ENCODE measurements at regions not wholly inside any gene's neighbourhood (a gene's known extent, or its start where the extent isn't known, plus 50 kb on each side); places are given as distances from the start of the nearest gene placed in this dataset.

GRCh38 chr12:30106204-30106965 lies 322.6 kb upstream of the TMTC1 start:
- no peak for DNase-seq (ENCODE audit: low read depth)
- no peak overlapping the region for H3K4me3 ChIP-seq (ENCODE audit: low read depth, low read length)
- TF ChIP-seq, protein P1, sequence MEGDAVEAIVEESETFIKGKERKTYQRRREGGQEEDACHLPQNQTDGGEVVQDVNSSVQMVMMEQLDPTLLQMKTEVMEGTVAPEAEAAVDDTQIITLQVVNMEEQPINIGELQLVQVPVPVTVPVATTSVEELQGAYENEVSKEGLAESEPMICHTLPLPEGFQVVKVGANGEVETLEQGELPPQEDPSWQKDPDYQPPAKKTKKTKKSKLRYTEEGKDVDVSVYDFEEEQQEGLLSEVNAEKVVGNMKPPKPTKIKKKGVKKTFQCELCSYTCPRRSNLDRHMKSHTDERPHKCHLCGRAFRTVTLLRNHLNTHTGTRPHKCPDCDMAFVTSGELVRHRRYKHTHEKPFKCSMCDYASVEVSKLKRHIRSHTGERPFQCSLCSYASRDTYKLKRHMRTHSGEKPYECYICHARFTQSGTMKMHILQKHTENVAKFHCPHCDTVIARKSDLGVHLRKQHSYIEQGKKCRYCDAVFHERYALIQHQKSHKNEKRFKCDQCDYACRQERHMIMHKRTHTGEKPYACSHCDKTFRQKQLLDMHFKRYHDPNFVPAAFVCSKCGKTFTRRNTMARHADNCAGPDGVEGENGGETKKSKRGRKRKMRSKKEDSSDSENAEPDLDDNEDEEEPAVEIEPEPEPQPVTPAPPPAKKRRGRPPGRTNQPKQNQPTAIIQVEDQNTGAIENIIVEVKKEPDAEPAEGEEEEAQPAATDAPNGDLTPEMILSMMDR (IDR thresholded peaks at IDR 0.05; ENCODE audit: insufficient read depth, low read depth, low read length, missing control alignments), result no peak

DNA sequence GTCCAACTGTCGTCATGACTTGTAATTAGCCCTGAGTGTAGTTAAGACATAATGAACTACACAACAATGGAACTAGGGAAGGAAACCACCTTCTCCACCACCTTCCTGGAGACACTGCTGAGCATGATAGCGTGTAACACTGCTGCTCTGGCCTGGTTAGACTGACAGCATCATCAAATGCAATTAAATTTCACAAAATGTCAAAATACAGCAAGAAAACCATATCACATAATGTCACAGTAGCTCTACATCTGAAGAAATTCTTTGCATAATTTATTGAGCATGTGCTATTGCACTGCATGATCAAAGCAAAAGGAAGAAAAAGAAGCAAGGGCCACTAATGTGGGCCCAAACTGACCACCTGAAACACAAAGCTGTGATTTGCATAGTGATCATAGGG lies 321.8 kb upstream of the TMTC1 start:
- TF ChIP-seq, protein P1 (IDR thresholded peaks at IDR 0.05; ENCODE audit: insufficient read depth, low read depth, low read length, missing control alignments), result no peak
- no peak overlapping the region for H3K4me3 ChIP-seq (ENCODE audit: low read depth, low read length)

GRCh38 chr12:30104971-30105370 lies 321.2 kb upstream of the TMTC1 start:
- TF ChIP-seq, protein P1 (IDR thresholded peaks at IDR 0.05; ENCODE audit: insufficient read depth, low read depth, low read length, missing control alignments), result no peak

More for the DNA sequence above, 321.8 kb upstream of the TMTC1 start:
- no peak for DNase-seq (ENCODE audit: low read depth)

DNA sequence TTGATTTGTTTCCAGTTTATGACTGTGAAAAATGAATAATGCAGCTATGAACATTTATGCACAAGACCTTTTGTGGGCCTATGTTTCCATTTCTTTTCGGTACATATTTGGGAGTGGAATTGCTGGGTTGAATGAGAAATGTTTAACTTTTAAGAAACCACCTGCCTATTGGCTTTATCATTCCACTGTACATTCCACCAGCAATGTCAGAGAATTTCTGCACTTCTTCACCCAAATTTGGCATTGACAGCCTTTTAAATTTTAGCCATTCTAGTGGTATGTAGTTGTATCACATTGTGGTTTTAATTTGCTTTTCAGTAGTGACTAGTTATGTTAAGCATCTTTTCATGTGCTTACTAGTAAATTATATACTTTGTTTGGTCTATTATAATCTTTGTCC lies 317.0 kb upstream of the TMTC1 start:
- no peak overlapping the region for H3K4me3 ChIP-seq (ENCODE audit: low read depth, low read length)
- no peak for DNase-seq (ENCODE audit: low read depth)
- TF ChIP-seq, protein P1 (IDR thresholded peaks at IDR 0.05; ENCODE audit: insufficient read depth, low read depth, low read length, missing control alignments), result no peak

More at GRCh38 chr12:30104971-30105370, 321.2 kb upstream of the TMTC1 start:
- no peak overlapping the region for H3K4me3 ChIP-seq (ENCODE audit: low read depth, low read length)
- no peak for DNase-seq (ENCODE audit: low read depth)

GRCh38 chr12:30098677-30099076 lies 314.9 kb upstream of the TMTC1 start:
- TF ChIP-seq, protein P1 (IDR thresholded peaks at IDR 0.05; ENCODE audit: insufficient read depth, low read depth, low read length, missing control alignments), result no peak
- DNase-seq (ENCODE audit: low read depth), result no peak
- no peak overlapping the region for H3K4me3 ChIP-seq (ENCODE audit: low read depth, low read length)

GRCh38 chr12:30095511-30095910 lies 311.8 kb upstream of the TMTC1 start:
- no peak overlapping the region for H3K4me3 ChIP-seq (ENCODE audit: low read depth, low read length)
- TF ChIP-seq, protein P1 (IDR thresholded peaks at IDR 0.05; ENCODE audit: insufficient read depth, low read depth, low read length, missing control alignments), result no peak
- DNase-seq (ENCODE audit: low read depth), result no peak
